ENCODE measurements at regions not wholly inside any gene's neighbourhood (a gene's known extent, or its start where the extent isn't known, plus 50 kb on each side); places are given as distances from the start of the nearest gene placed in this dataset.
"Not testable (repeated sequence)": the region's sequence is repeated elsewhere in the genome, so short reads cannot be mapped to it uniquely, and the experiment has no call there.

DNA sequence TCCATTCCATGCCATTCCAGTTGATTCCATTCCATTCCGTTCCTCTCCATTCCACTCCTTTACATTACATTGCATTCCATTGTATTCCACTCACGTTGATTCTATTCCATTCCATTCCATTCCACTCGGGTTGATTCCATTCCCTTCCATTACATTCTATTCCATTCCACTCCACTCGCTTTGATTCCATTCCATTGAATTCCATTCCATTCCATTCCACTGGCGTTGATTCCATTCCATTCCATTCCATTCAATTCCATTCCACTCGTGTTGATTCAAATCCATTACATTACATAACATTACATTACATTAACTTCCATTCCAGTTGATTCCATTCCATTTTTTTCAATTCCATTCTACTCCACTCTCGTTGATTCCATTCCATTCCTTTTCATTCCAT, 1142.8 kb downstream of the RPIA start:
- no peak for DNase-seq

DNA sequence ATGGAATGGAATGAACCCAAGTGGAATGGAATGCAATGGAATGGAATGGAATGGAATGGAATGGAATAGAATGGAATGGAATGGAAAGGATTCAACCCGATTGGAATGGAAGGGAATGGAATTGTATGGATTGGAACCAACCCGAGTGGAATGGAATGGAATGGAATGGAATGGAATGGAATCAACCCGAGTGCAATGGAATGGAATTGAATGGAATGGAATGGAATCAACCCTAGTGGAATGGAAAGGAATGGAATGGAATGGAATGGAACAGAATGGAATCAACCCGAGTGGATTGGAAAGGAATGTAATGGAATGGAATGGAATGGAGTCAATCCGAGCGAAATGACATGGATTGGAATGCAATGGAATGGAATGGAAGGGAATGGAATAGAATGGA, 1144.9 kb downstream of the RPIA start:
- not testable (repeated sequence) for DNase-seq

DNA sequence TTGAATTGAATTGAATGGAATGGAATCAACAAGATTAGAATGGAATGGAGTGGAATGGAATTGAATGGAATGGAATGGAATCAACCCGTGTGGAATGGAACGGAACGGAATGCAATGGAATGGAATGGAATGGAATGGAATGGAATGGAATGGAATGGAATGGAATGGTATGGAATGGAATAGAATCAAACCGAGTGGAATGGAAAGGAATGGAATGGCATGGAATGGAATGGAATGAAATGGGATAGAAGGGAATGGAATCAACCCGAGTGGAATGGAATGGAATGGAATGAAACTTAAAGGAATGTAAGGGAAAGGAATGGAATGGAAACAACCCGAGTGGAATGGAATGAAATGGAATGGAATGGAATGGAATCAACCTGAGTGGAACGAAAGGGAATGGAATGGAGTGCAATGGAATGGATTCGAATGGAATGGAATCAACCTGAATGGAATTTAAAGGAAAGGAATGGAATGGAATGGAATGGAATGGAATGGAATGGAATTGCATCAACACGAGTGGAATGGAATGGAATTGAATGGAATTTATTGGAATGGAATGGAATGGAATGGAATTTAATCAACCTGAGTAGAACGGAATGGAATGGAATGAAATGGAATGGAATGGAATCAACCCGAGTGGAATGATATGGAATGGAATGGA, 1146.6 kb downstream of the RPIA start:
- DNase-seq: no peak

DNA sequence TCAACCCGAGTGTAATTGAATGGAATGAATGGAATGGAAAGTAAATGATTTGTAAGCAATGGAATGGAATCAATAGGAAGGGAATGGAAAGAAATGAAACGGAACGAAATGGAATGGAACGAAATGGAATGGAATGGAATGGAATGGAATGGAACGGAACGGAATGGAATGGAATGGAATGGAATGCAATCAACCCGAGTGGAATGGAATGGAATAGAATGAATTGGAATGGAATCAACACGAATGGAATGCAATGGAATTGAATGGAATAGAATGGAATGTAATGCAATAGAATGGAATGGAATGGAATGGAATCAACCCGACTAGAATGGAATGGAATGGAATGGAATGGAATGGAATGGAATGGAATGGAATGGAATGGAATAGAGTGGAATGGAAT, 1148.7 kb downstream of the RPIA start:
- DNase-seq: not testable (repeated sequence)

DNA sequence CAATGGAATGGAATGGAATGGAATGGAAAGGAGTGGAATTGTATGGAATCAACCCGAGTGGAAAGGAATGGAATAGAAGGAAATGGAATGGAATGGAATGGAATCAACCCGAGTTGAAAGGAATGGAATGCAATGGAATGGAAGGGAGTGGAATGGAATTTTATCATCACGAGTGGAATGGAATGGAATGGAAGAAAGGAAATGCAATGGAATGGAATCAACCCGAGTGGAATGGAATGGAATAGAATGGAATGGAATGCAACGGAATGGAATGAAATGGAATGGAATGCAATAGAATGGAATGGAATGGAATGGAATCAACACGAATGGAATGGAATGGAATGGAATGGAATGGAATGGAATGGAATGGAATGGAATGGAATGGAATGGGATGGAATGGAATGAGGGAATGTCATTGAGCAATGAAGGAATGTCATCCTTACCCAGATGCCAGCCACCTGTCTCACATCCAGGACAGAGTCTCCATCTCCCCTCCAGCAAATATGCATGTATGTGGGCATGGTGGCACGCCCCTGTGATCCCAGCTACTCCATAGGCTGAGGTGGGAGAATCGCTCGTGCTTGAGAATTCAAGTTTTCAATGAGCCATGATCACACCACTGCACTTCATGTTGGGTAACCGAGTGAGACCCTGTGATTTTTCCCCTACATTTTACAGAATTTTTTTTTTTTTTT, 1149.5 kb downstream of the RPIA start:
- not testable (repeated sequence) for DNase-seq

DNA sequence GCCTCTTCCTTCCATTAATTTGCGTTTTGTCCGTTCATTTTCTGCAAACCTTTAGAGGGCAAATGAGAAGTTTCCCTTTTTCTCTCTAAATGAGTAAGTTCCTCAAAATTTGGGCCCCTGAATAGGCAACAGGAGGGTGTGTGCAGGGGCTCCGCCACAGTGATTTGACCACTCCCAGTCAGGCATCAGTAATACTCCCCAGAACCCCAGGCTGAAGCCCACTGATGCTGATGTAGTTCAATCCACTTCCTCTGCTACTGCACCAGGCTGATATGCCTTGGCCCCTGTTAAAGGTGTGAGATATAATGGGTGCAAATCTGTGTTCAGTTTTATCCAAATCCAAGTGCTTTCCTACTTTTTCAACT, 1150.0 kb downstream of the RPIA start:
- DNase-seq: no peak

DNA sequence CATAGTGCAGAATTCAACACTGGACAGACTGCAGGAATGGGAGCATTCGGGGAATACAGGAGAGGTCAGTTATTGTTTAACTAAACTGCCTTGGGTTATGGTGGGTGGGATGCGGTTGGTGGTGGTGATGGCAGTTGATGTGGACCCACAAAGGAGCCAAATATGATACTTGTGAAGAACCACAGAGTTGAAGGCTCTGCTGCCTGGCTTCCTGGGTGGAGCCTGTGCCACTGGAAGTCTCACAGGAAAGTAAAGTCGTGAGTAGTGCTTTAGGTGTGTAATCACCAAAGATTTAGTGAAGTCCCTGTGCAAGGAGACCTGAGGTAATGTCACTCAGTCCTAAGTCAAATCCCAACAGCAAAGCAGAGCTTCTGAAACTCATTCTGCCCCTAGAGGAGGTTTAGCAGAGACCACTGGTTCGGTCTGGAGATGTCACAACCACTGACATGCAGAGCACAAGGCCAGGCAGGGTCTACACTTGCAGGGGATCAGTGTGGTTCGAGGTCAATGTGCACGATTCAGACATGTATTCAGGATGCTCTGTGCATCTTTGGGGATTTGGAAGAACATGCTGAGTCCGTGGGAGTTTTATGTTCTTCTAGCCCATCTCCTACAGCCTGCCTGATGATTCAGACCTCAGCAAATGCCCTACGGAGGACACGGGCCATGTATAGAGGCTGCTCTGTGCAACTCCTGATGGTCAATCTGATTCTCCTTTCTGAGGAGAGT, 1150.9 kb downstream of the RPIA start:
- no peak for DNase-seq

DNA sequence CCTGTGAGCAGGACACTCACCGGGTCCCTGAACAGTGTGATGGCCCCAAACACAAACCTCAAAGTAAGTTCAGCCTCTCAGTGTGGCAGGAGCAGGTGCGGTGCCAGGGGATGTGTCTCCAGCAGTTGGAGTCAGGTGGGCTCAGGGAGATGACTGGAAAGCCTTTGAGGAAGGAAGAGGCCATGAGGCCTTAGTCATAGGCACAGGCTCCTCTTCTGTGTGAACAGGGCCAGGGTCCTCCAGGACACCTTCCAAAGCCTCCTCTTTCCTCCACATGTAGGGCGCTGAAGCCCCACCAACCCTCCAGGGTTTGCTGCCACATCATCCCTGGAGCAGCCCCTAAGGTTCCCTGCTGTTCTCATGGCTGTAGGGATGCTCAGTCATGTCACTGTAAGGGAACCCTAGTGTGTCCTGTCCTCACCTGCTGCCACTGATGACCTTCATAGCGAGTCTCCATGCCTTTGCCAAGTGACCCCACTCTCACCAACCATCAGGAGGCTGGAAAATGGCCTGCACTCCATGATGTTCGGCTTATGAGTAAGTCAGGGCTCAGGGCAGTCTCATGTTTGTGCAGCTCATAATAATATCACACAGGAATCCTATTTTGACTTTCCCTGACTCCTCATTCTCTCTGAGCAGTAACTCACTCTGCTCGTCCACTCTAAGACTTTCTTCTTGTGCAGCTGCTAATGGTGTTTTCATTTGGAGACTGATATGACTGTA, 1152.9 kb downstream of the RPIA start:
- no peak for DNase-seq

DNA sequence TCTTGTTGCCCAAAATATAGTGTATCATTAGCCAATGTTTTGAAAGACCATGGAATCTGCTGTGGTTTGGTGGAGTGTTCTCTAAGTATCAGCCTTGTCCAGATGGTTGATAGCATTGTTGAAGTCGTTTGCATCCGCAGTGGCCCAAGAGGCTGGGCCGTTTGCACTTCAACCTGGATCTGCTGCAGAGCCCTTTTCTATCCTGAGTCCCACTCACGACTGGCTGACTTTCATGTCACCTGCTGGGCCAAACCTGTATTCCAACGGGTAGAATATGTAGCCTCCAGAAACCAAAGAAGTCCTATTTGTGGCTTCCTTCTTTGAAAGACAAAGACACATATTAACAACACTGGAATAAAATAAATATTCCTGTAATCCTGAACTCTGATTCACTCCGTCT, 1154.1 kb downstream of the RPIA start:
- DNase-seq: no peak

DNA sequence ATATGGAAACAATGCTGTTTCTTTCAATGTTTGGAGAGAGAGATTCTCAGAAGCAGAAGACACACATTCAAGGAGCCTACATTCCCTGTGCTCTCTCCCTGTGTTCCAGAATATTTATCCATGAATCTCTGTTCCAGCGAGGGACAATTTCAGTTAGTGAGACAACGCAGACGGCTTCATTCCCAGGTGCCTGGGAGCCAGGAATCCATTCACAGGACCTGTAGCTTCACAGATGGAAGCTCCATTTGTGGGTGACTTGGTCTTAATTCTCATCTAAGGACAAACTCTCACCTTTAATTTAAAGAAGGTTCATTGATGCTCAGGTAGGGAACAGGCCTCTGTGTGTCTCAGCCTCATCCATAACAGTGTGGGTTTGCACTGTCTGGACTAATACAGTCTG, 1156.6 kb downstream of the RPIA start:
- no peak for DNase-seq

DNA sequence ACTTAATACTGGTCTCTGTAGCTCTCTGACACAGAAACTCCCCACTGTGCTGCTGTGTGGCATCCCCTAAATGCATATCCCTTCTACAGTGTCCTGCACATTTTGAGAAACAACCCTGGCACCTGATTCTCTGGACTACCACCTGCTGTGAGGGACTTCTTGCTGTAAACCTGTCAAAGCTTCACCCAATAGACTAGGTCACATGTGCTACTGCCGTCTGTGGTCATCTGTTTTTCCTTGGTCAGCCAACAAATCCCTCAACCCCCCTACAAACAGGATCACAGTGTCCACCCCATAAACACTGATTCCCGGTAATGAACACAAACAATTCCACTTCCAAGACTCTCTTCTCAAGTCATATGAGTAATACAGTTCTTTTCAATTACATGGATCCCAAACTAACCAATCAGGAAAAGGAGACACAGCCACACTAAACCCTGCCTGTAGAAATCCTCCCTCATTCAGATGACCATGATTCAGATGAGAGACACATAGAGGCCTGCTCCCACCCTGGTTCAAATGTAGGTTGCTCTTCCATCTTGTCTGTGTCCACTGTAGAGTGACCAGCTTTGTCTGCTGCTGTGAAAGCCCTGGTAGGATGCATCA, 1157.4 kb downstream of the RPIA start:
- no peak for DNase-seq

DNA sequence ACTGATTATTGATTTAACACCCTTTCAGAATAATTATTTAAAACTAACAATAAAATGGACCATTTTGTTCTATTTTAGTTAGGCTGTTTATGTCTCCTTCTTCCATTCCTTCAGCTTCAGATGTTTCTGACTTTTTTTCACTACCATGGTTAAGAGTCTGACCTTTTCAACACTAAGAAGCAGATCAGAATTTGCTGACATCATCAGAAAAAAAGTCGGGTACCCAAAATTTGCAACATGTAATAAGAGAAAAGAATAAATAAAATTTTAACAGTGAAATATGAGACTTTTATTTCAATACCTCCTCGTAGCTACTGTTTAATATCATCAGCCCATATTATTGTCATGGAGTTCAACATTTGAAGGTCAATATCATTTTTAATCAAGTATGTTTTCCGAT, 1158.3 kb downstream of the RPIA start:
- no peak for DNase-seq

DNA sequence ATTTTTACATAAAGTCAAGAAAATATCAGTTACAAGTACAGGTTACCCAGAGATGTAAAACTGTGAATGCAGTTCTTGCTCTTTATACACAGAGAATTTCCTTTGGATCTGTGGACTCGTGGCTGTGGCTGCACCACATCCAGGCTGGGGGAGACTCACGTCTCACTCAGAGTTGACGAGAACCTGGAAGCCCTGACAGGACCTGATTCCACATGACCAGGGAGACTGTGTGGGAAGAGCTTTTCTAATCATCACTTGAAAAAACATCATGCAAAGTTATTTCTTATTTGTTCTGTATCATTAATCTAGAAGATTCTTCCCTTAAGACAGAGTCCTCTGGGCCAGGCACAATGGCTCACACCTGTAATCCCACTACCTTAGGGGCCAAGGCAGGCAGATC, 1159.0 kb downstream of the RPIA start:
- no peak for DNase-seq

DNA sequence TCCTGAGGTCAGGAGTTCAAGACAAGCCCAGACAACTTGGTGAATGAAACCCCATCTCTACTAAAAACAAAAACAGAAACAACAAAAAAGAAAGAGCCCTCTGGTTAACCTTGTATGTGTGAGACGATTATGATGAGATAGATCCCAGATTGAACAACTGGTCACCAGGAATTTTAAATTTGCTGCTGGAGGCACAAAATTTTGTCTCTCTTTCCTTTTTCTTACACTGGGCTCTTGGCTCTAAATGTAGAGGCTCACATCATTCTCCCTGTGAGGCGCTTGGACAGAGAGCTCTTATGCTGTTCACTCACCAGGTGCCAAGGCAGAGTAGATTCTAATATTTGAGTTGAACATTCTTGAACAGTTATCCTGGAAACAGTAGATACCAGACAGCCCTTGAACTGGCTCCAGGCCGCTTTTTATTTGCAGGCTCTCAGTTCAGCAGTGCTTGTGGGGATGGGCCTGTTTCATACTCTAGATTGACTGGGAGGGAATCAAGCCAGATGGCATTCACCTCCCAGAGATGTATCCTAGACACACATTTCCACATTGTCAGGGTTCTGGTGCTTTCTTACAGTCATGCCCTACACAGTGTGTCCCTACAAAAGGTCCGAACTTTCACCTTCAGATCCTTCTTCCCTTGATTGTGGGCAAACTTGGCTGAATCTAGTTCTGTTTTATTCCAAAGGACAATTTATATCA, 1159.6 kb downstream of the RPIA start:
- no peak for DNase-seq

DNA sequence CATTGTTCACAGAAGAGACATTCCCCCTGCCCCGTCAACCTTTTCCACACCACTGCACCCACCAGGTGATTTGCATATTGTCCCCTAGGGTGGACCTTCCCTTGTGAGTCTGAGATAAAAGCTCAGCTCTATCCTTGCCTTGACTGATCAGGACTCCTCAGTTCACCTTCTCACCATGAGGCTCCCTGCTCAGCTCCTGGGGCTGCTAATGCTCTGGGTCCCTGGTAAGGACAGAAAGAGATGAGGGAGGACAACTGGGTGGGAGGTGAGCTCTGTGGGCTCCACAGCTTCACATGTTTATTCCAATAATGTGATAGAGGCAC, 1160.1 kb downstream of the RPIA start:
- no peak for DNase-seq

DNA sequence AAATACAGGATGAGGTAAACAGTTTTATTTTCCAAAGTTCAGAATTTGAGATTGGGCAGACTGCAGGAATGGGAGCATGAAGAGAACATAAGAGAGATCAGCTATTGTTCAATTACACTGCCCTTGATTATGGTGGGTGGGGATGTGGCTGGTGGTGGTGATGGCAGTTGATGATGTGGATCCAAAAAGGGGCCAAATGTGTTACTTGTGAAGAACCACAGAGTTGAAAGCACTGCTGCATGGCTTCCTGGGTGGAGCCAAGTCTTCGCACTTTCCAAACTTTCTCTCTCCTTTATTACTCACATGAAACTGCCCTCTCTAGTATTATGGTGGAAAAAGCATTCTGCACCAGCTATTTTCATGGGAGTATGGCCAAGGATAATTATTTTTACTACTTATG, 1162.0 kb downstream of the RPIA start:
- DNase-seq: not testable (repeated sequence)

DNA sequence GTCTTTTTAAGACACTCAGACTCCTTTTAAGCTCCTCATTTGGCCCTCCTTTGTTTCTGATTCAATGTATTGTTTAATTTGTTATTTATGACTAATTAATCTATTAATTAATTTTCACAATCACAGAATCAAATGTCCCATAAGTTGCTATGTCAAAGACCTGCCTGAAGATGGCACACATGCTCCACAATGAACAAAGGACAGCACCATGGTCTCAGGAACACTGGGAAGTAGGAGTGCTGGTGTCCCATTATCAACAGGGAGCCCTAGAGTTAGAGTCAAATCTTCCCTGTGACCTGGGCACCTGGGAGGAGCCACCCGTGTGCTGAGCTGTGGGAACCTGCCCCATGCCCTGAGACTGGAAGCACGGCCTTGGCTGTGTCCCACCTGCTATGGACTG, 1164.3 kb downstream of the RPIA start:
- not testable (repeated sequence) for DNase-seq

DNA sequence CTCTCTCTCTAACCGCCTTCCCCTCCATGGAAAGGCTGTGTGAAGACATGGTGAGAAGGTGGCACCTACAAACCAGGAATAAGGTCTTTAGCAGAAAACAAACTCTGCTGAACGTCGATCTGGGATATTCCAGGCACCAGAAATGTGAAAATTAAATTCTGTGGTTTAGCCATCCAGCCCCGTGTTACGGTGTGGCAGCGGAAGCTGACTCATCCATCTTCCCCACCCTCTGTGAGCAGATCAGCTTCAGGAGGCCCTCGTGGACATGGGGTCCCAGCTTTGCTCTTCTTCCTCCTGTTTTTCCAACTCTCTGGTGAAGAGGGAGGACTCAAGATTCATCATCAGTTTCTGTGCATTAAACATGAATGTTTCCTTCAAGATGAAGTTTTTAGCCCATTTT, 1164.8 kb downstream of the RPIA start:
- not testable (repeated sequence) for DNase-seq

DNA sequence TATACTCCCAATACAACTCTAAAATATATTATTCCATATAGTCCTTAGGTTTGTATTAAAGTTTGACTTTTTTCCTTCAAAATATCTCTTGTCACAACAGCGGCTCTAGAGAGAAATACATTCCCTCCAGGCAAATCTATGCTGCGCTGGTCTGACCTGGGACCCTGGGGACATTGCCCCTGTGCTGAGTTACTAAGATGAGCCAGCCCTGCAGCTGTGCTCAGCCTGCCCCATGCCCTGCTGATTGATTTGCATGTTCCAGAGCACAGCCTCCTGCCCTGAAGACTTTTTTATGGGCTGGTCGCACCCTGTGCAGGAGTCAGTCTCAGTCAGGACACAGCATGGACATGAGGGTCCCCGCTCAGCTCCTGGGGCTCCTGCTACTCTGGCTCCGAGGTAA, 1170.7 kb downstream of the RPIA start:
- not testable (repeated sequence) for DNase-seq

DNA sequence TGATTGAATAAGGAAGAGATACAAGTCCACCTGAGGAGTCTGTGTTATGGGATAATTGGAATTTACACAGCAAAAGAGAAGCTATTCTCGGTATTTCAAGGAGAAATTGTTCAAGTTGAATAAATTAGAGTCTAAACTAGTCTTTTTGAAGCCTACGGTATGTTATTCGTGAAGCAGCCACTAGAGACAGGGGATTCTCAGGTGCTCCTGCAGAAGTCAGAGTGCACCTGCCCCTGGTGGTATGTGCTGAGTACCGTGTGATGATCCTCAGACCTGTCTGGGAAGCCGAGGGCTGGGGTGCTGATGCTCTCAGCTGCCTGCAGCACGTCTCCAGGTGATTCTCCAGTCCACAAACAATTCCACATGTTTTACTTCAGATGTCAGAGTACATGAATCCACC, 1171.7 kb downstream of the RPIA start:
- not testable (repeated sequence) for DNase-seq

DNA sequence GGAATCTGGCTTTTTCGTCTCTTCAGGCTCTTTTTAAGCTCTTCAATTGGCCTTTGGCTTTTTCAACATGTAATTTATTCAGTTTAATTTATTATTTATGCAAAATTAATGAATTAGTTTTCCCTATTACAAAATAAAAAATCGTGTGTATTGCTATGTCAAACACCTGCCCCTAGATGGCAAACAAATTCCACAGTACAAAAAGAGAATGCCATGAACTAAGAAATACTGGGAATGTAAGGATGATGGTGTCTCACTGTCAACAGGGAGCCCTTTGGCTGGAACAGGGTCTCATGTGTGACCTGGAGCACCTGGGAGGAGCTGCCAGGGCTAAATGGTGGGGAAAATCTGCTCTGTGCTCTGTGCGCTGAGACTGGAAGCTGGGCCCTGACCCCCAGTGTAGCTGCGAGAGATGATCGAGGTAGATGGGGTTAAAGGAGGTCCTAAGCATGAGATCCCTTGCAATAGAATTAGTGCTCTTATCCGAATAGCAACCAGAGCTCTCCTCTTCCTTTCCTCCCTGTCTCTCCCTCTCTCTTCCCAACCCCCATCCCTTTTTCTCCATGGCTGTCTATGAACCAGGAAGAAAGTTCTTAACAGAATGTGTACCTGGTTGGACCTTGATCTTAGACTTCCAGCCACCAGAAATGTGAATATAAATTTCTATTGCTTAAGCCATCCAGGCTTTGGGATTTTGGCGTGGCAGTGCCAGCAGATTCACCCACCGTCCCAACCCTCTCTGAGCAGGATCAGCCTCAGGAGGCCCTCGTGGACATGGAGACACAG, 1183.5 kb downstream of the RPIA start:
- not testable (repeated sequence) for DNase-seq

Data from right kidney (tissue), 1 donor.